ENCODE measurements at regions not wholly inside any gene's neighbourhood (a gene's known extent, or its start where the extent isn't known, plus 50 kb on each side); places are given as distances from the start of the nearest gene placed in this dataset.

GRCh38 chr2:15816674-15817406, 123.5 kb upstream of the MYCN start:
- TF ChIP-seq CTCF (conservative IDR thresholded peaks at IDR 0.05; ENCODE audit: low read depth in 2 of 2) (peak in 1 of 2 experiments; percentile 50; a peak in 2 of 4 replicates), ZNF462 (CRISPR knock-in tag; IDR thresholded peaks at IDR 0.05) (no peak)
- TF ChIP-seq, protein P1, sequence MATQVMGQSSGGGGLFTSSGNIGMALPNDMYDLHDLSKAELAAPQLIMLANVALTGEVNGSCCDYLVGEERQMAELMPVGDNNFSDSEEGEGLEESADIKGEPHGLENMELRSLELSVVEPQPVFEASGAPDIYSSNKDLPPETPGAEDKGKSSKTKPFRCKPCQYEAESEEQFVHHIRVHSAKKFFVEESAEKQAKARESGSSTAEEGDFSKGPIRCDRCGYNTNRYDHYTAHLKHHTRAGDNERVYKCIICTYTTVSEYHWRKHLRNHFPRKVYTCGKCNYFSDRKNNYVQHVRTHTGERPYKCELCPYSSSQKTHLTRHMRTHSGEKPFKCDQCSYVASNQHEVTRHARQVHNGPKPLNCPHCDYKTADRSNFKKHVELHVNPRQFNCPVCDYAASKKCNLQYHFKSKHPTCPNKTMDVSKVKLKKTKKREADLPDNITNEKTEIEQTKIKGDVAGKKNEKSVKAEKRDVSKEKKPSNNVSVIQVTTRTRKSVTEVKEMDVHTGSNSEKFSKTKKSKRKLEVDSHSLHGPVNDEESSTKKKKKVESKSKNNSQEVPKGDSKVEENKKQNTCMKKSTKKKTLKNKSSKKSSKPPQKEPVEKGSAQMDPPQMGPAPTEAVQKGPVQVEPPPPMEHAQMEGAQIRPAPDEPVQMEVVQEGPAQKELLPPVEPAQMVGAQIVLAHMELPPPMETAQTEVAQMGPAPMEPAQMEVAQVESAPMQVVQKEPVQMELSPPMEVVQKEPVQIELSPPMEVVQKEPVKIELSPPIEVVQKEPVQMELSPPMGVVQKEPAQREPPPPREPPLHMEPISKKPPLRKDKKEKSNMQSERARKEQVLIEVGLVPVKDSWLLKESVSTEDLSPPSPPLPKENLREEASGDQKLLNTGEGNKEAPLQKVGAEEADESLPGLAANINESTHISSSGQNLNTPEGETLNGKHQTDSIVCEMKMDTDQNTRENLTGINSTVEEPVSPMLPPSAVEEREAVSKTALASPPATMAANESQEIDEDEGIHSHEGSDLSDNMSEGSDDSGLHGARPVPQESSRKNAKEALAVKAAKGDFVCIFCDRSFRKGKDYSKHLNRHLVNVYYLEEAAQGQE (IDR thresholded peaks at IDR 0.05; ENCODE audit: unreplicated experiment) = no peak
- Histone ChIP-seq H3K79me2 (replicated peaks; ENCODE audit: insufficient read depth) (no peaks in the 10 kb centered on the region), H3K27me3 (ENCODE audit: insufficient read depth) (no peaks in the 10 kb centered on the region), H3F3A (replicated peaks; ENCODE audit: low read depth) (no peaks in the 10 kb centered on the region), H4K20me1 (replicated peaks; ENCODE audit: insufficient read depth) (no peaks in the 10 kb centered on the region), H3K36me3 (ENCODE audit: insufficient read depth) (no peaks in the 10 kb centered on the region), H3K4me3 (no peak overlapping the region), H3K4me2 (no peak overlapping the region), H3K27ac (ENCODE audit: low read depth) (no peak overlapping the region), H3K4me1 (ENCODE audit: insufficient read depth) (peaks cover 10% of the 10 kb centered on the region), H3K9me2 (ENCODE audit: insufficient read depth) (no peaks in the 10 kb centered on the region; the same call in 1 of the 2 replicates), H2AFZ (no peak overlapping the region)
- no peak for ATAC-seq
- Mint-ChIP-seq H3K4me1 (peaks cover 24% of the 10 kb centered on the region), H3K4me3 (no peak overlapping the region), H3K36me3 (ENCODE audit: low read depth) (no peaks in the 10 kb centered on the region; the same call in 1 of the 3 replicates), H3K27me3 (ENCODE audit: insufficient read depth, low read depth, poor library complexity) (peaks cover 11% of the 10 kb centered on the region), H3K27ac (no peak overlapping the region), H3K9me3 (no peaks in the 10 kb centered on the region; the same call in 1 of the 3 replicates)
- no peak for DNase-seq (ENCODE audit: low spot score)

All from GM23338 (cell line).